GM18867 (cell line): ENCODE measurements at regions not wholly inside any gene's neighbourhood (a gene's known extent, or its start where the extent isn't known, plus 50 kb on each side); places are given as distances from the start of the nearest gene placed in this dataset.

ENCODE experiments used
- ATAC-seq: cut with Tn5 transposase; IDR thresholded peaks from one replicate; pipeline ENCODE4 v1.9.1; 2021; ENCODE audit warnings: mild to moderate bottlenecking, moderate library complexity; ENCODE audit not compliant: unreplicated experiment

- no peak for ATAC-seq
Measured at GRCh38 chrX:22648281-22648680, 351.5 kb upstream of the DDX53 start.

- no peak for ATAC-seq
Measured at GRCh38 chrX:22650691-22651090, 349.1 kb upstream of the DDX53 start.

DNA sequence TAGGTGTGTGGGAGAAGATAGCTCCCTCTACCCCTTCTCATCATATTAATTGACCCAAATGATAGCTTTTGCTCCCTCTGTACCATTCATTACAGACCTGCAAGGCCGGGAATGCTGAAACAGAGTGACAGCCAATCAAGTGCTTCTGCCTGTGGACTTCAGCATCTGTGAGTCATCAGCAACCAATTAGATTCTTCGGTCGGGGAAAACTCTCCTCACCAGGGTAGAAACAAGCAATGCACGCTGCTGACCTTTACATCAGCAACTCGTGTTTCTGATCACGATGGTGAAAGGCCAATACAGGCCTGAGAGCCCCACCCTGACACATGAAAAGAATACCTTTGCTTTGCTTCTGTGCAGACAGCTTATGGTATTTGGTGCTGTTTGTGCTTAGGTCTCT, 347.2 kb upstream of the DDX53 start:
- ATAC-seq = peak; percentile 58

DNA sequence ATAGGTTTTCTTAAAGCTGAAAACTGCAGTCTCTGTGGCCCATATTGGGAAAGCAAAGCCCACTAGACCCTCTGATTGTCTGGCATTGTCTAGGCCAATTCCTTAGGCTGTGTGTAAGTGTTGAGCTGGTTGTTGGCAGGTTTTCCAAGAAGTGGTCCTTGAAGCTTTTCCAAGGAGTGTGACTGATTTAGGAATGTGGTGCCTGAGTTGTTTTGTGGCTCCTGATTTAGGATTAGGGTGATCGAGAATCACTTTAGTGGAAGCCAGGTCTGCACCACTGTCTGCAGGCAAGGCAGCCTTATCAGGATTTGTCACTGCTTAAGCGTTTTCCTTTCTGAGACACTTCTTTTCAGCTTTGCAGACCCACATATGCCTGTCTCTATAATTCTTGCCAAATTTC, 339.0 kb upstream of the DDX53 start:
- no peak for ATAC-seq

DNA sequence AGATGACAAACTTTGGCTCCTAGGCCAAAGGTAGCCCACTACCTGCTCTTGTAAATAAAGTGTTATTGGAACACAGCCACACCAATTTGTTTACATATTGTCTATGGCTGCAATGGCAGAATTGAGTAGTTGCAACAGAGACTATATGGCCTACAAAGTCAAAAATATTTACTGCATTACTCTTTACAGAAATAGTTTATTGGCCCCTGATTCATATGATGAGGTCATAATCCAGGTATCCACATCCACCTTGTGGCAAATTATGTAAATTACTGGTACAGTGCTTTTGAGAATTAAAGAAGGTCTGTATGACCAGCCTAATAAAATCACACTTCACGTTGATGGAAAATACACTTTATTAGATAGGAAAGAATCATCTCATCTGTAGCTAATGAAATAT, 337.0 kb upstream of the DDX53 start:
- no peak for ATAC-seq

- no peak for ATAC-seq
Measured at GRCh38 chrX:22664826-22665225, 334.9 kb upstream of the DDX53 start.

- ATAC-seq = no peak
Measured at GRCh38 chrX:22665818-22666217, 333.9 kb upstream of the DDX53 start.

GRCh38 chrX:22666441-22666840, 333.3 kb upstream of the DDX53 start:
- no peak for ATAC-seq

DNA sequence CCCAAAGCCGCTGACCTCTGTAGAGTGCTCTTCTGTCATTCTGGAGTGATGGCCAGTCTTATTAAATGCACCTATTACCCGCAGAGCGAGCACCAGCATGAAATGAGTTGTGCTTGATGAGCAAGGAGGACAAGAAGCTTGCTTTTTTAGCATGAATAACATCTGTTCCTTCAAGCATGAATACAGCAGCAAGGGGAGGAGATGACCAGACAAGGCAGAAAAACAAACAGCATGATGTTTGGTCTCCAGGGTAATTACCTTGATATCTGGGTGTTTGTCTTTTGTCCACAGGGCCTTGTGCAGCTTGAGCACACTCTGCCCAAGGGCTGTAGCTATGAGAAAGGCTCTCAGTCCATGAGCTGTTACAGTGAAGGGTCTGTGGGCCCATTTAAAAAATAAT, 324.8 kb upstream of the DDX53 start:
- no peak for ATAC-seq

DNA sequence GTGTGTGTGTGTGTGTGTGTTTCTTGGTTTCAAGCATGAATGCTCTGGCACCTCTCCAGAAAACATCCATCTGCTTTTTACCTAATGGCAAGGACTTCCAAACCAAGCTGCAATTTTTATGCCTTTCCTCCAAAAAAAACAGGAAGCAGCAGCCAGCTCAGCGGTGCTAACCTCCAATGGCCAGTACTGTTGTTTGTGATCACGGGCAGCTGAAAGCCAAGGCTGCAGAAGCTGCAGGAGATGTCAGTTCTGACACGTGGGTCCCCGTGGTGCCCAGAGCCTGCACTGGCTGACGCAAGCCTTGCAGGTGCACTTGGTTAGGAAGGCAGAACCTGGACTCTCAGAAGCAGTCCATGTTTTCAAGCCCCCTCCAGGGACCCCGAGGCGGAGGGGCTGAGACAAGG, 313.6 kb upstream of the DDX53 start:
- no peak for ATAC-seq

GRCh38 chrX:22689290-22689689, 310.5 kb upstream of the DDX53 start:
- ATAC-seq = no peak

- no peak for ATAC-seq
Measured at GRCh38 chrX:22690116-22690515, 309.6 kb upstream of the DDX53 start.

GRCh38 chrX:22691966-22692565, 307.7 kb upstream of the DDX53 start:
- ATAC-seq = no peak

DNA sequence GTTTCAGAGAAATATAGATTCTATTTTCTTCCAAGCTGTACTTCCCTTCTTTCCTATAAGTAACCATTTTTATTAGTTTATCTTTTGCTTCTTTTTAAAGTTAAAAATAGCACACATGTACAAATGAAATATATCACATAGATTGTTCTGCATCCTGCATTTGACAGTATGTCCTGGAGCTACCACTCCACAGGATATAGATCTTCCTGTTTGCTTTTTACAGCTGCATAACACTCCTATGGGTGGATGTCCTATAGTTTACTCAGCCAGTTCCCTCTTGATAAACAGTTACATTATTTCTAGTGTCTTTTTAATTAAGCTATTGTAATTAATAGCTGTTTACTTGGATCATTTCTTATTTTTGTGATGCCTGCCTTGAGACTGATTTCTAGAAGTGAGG, 301.6 kb upstream of the DDX53 start:
- no peak for ATAC-seq

- no peak for ATAC-seq
Measured at GRCh38 chrX:22699581-22700091, 300.1 kb upstream of the DDX53 start.

GRCh38 chrX:22712942-22713341, 286.8 kb upstream of the DDX53 start:
- ATAC-seq = no peak

DNA sequence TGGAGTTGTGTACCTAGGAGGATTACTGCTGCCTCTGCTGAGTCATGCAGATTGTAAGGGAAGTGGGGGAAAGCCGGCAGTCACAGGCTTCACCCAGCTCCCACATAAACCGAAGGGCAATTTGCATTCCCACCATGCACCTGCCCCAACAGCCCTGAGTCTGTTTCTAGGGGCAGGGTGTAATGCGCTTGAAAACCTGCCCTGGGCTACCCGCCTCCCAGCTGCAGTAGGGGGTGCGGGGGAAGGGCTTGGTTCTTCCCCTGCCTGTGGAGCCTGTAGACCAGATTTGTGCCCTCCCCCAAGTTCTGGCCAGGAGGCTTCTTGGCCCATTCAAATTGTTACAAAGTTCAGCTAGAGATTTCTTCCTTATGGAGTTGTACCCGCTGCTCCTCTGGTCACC, 269.2 kb upstream of the DDX53 start:
- ATAC-seq = no peak

- ATAC-seq = no peak
Measured at GRCh38 chrX:22737541-22737940, 262.2 kb upstream of the DDX53 start.

GRCh38 chrX:22739276-22739675, 260.5 kb upstream of the DDX53 start:
- ATAC-seq = no peak

DNA sequence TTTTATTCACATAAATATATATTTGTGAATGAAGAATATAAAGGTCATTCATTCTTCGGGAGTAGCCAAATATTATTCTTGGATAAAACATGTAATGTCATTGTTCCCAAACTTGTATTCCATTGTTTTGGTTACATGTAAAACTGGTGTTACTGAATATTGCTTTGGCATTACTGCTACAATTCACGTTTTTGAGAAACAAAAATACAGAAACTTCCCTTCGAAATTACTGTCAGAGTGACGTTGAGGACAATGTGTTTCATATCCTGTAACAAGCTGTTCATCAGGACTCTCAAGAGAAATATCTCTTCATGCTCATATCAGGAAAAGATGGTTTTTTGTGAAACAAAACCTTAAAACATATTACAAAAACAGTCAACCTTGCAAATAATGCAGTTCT, 258.9 kb upstream of the DDX53 start:
- no peak for ATAC-seq

DNA sequence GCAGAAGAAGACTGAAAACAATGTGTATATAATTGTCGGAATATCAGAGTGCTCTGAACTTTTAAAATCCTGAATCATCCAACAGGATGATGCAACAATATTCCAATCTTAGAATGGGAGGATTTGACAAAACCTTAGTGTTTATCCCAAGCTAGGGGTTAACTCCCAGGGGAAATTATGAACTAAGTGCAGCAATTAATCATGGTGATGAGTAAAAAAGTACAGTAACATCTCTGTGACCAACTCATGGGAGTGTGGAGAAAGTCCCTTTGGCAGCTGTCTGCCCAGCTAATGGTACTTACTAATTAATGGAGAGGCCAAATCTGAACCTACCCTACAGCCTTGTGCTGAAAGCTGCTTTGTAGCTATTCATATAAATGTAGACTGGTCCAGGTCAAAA, 257.6 kb upstream of the DDX53 start:
- no peak for ATAC-seq

DNA sequence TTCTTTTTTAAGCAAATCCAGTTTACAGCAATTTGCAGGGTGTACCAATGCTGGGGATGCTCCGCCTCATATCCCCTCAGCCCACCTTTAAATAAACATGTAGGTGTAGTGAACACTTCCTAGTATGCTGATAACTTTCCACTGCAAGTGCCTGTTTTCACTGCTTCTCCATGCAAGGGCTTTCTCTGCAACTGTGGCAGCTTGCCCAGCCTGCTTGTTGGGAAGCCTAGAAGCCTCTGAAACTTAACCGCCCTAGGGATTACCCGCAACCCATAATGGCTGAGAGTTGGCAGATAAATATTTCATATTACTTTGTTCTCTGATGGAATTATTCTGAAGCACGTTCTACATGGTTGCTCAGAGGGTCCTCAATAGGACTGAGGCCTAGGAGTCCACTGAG, 253.7 kb upstream of the DDX53 start:
- ATAC-seq = no peak
